ENCODE measurements at regions not wholly inside any gene's neighbourhood (a gene's known extent, or its start where the extent isn't known, plus 50 kb on each side); places are given as distances from the start of the nearest gene placed in this dataset.

- intact Hi-C loops (cut with DNase I): no loop called here
- no peaks in the 10 kb centered on the region for H3K9me3 ChIP-seq
- H3K36me3 ChIP-seq: no peaks in the 10 kb centered on the region
- H3K27ac ChIP-seq: no peak overlapping the region
- no peak overlapping the region for H3K4me3 ChIP-seq
- no peaks in the 10 kb centered on the region for H3K4me1 ChIP-seq
- TF ChIP-seq, protein P1, sequence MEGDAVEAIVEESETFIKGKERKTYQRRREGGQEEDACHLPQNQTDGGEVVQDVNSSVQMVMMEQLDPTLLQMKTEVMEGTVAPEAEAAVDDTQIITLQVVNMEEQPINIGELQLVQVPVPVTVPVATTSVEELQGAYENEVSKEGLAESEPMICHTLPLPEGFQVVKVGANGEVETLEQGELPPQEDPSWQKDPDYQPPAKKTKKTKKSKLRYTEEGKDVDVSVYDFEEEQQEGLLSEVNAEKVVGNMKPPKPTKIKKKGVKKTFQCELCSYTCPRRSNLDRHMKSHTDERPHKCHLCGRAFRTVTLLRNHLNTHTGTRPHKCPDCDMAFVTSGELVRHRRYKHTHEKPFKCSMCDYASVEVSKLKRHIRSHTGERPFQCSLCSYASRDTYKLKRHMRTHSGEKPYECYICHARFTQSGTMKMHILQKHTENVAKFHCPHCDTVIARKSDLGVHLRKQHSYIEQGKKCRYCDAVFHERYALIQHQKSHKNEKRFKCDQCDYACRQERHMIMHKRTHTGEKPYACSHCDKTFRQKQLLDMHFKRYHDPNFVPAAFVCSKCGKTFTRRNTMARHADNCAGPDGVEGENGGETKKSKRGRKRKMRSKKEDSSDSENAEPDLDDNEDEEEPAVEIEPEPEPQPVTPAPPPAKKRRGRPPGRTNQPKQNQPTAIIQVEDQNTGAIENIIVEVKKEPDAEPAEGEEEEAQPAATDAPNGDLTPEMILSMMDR (IDR thresholded peaks at IDR 0.05): no peak
- TF ChIP-seq POLR2A (IDR thresholded peaks at IDR 0.05): no peak
- DNase-seq: no peak
- H3K27me3 ChIP-seq: no peaks in the 10 kb centered on the region
- WGBS, 2 donors: 74 to 93% methylated on average over 2 of the region's 2 CpGs
Observed at GRCh38 chr7:86965727-86966120, 93.7 kb downstream of the ELAPOR2 start.

DNA sequence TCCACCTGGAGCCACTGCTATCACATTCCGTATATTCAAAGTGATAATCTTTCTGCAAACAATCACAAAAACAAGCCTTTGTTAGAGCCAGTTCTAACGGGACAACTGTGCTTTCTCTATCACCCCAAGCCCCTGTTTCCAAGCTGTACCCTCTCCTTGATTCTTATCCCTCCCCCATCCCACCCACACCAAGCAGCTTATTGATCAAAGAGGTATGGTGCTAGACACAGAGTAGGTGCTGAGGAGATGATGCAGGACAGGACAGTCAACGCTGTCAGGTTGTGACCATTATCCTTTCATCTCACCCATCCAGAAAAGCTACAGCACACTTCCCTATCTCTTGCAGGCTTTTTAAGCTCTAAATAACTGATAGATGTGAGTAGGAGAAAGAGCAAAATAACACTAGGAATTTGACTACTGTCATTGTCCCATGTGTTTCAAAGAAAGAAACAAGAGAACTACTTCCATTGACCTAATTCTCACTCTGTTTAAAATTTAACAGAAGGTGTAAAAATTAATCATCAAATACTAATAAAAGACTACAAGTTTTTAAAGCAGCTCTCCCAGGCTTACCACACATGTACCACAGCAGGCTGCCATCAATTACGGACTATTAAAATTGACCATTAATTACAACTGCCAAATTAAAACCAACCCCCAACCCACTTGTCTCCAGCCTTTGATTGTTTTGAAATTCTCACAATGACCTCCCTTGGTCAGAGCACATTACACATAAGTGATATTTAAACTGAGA is 94.3 kb downstream of the ELAPOR2 start:
- H3K4me3 ChIP-seq: no peak overlapping the region
- no peaks in the 10 kb centered on the region for H3K4me1 ChIP-seq
- no peak for DNase-seq
- no peaks in the 10 kb centered on the region for H3K27me3 ChIP-seq
- WGBS, 2 donors: 48 to 61% methylated on average over 4 of the region's 4 CpGs
- TF ChIP-seq, protein P1 (IDR thresholded peaks at IDR 0.05): no peak
- TF ChIP-seq POLR2A (IDR thresholded peaks at IDR 0.05): no peak
- no peak overlapping the region for H3K27ac ChIP-seq
- no peaks in the 10 kb centered on the region for H3K36me3 ChIP-seq
- no peaks in the 10 kb centered on the region for H3K9me3 ChIP-seq
- intact Hi-C loops (cut with DNase I): no loop called here

- intact Hi-C loops (cut with DNase I): no loop called here
- Histone ChIP-seq H3K9me3 (no peaks in the 10 kb centered on the region), H3K27me3 (no peaks in the 10 kb centered on the region), H3K4me1 (no peaks in the 10 kb centered on the region), H3K4me3 (no peak overlapping the region), H3K36me3 (no peaks in the 10 kb centered on the region), H3K27ac (no peak overlapping the region)
- 51 to 52% methylated on average over 2 of the region's 2 CpGs for WGBS, 2 donors
- no peak for DNase-seq
- TF ChIP-seq, protein P1 (IDR thresholded peaks at IDR 0.05): no peak
Observed at GRCh38 chr7:86963599-86964230, 95.7 kb downstream of the ELAPOR2 start.

DNA sequence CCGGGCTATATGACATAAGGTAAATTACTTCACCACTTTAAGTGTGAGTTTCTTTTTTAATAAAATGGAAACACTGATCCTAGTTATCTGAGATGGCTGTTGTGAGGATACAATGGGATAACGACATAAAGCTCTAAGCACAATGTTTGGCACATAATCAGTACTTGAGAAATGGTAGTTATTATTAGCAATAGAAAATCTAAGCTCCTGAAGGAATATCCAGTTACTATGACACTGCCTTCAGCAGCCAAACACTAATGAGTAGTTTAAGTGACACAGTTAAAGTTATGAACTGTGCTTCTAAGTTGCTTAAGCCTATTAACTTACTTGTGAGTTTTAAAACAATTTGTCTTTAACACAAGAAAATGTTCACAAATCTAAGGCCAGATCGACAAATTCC is 96.8 kb downstream of the ELAPOR2 start:
- H3K36me3 ChIP-seq: no peaks in the 10 kb centered on the region
- no peak overlapping the region for H3K27ac ChIP-seq
- TF ChIP-seq POLR2A (IDR thresholded peaks at IDR 0.05): no peak
- TF ChIP-seq, protein P1 (IDR thresholded peaks at IDR 0.05): no peak
- intact Hi-C loops (cut with DNase I): no loop called here
- 76 to 83% methylated on average over 3 of the region's 3 CpGs for WGBS, 2 donors
- H3K4me3 ChIP-seq: no peak overlapping the region
- no peaks in the 10 kb centered on the region for H3K4me1 ChIP-seq
- H3K27me3 ChIP-seq: no peaks in the 10 kb centered on the region
- H3K9me3 ChIP-seq: no peaks in the 10 kb centered on the region
- DNase-seq: no peak

DNA sequence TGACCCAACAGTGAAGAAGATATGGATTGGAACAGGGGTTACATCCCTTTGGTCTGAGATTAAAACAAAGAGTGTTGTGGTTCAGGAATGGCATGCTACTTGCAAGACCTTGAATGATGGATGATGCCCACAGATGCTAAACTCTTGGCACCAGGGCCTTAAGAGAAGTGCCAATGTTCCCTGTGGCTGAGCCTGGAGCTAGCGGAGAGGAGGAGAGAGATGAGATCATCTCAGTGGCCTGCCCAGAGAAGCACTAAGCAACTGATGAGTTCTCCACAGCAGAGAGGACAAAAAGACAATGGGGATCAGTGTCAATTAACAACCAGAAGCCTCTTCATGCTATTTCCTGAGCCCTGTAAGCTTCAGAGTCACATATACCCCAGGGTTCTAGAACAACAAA is 97.8 kb downstream of the ELAPOR2 start:
- no peaks in the 10 kb centered on the region for H3K27me3 ChIP-seq
- 83 to 100% methylated on average over 1 of the region's 1 CpG for WGBS, 2 donors
- no peak for DNase-seq
- intact Hi-C loops (cut with DNase I): no loop called here
- no peak overlapping the region for H3K4me3 ChIP-seq
- no peaks in the 10 kb centered on the region for H3K4me1 ChIP-seq
- H3K9me3 ChIP-seq: no peaks in the 10 kb centered on the region
- TF ChIP-seq, protein P1 (IDR thresholded peaks at IDR 0.05): no peak
- no peak for TF ChIP-seq POLR2A (IDR thresholded peaks at IDR 0.05)
- no peak overlapping the region for H3K27ac ChIP-seq
- H3K36me3 ChIP-seq: no peaks in the 10 kb centered on the region

All from esophagus squamous epithelium (tissue), 5 donors.